ENCODE measurements at regions not wholly inside any gene's neighbourhood (a gene's known extent, or its start where the extent isn't known, plus 50 kb on each side); places are given as distances from the start of the nearest gene placed in this dataset.

GRCh38 chrX:39899059-39899458 lies 198.7 kb downstream of the BCOR start:
- no peak for DNase-seq (ENCODE audit: low read depth in 2 of 2)

- no peak for DNase-seq (ENCODE audit: low read depth in 2 of 2)
Observed at GRCh38 chrX:39899856-39900776, 197.6 kb downstream of the BCOR start.

DNA sequence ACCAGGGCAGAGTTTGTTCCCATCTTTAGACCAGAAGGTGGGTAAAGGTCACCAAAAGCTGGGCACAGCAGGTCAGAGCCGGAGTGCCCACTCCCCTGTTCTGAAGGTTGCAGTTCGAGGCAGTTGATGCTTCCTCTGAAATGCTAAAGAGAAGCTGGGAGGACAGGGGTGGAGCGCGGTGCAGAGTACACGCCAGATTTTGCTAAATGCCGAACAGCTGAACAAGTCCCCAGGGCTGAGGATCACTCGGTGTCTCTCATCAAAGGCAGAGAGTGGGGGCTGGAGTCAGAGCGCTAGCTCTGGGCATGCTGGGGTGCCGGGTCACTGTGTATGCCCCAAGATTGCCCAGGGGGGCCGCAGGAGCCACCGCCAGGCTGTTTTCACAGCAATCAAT lies 197.0 kb downstream of the BCOR start:
- DNase-seq (ENCODE audit: low read depth in 2 of 2): no peak

- no peak for DNase-seq (ENCODE audit: low read depth in 2 of 2)
Observed at GRCh38 chrX:39903343-39903742, 194.4 kb downstream of the BCOR start.

DNA sequence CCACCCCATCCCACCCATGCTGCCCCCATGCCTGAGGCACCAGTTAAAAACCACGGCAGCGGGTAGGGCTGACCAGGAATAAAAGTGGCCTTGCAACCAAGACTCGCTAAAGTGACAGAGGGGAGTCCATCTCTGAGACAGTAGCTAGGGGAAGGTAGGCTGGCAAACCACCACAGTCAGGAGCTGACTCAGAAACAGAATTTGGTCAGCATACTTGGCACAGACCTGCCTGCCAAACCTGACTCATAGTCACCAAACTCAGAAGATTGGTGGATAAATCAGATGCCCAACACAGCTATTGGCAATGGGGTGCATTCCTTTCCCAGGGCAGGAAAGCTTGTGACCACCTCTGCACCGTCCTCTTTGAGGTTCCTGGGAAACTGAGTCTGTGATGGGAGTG lies 193.8 kb downstream of the BCOR start:
- no peak for DNase-seq (ENCODE audit: low read depth in 2 of 2)

- peak in 1 of 2 donors; percentile 7 for DNase-seq (ENCODE audit: low read depth in 2 of 2)
Observed at GRCh38 chrX:39904816-39905537, 192.8 kb downstream of the BCOR start.

DNA sequence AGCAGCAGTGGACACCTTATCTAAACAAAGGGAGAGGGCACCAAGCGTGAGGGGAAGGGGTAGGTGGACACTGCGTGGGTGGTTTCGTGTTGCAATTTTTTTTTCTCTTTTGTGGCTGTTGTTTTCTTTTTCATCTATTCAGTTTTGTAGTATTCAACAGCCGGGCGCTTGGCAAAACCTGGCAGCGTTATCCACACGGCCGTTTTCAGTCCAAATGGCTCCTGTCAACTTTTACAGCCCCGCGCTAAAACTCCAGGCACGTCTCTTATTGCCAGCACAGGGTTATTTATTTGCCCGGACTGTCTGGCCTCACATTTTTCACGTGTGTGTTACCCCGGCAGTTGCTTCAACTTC lies 192.2 kb downstream of the BCOR start:
- peak; percentile 8 to 49 for DNase-seq (ENCODE audit: low read depth in 2 of 2)

- DNase-seq (ENCODE audit: low read depth in 2 of 2): peak in 1 of 2 donors; percentile 10
Observed at GRCh38 chrX:39905946-39906345, 191.8 kb downstream of the BCOR start.

DNA sequence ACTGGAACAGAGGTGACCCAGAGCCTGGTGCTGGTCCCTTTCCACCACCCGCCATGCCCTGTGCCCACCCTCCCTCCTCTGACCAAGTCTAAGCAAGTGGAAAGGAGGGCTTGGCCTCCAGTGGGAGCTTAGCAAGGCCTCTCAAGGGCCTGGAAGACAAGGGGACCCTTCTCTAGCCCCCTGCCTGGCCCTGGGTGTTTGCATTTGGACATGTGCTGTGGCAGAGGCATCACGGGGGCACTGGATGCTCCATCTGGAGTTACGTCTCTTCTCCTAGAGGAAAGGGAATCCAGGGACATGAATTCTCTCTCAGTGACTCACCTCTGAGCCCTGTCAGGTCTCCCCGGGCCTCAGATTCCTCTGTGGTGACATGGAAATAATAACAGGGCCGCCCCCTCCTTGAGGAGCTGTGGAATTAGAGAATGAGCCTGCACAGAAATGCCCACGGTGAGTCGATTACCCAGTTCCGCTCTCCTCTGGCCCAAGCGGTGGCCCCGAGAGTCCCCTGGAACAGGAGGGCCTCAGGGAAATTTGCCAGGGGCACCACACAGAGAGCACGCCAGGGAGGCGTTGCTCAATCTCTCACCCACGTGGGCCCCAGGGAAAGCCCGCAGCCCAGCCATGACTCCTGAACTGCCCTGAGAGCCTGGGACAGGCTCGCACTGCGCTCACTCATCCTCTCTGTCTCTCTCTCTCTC lies 189.6 kb downstream of the BCOR start:
- peak; percentile 58 to 71 for DNase-seq (ENCODE audit: low read depth in 2 of 2)

DNA sequence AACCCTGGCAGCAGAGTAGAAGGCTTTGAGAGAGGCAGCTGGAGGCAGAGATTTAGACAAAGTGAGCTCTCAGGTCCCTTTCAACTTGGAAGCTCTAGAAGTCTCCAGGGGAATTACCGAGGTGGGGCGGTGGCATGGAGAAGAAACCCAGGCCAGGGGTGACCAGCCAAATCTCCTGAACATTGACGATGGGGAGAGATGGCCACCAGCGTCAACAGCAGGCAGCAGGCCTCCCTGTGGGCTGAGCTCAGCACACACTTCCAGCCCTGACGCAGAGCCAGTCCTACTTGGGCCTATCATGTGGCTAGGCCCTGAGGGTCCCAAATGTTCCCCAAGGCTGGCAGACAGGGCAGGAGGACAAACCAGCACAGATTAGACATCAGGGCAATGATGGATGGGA lies 187.8 kb downstream of the BCOR start:
- DNase-seq (ENCODE audit: low read depth in 2 of 2): no peak

DNA sequence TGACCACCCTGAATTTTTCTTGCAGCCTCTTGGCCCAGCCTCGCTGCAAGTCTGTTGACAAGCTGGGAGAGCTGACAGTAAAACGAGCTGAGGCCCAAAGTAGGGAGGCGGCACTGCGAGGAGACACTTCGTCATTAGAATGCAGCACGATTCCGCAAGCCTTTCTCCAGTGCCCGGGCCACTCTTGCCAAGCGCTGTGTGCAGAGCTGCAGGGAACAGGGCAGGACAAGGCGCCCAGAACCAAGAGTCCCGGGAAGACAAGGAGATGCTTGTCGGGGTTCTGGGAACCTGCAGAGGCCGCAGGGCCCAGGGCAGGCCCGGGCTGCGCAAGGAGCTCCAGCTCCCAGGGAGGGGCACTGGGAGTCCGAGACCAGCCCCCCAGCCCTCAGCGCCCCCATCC lies 187.1 kb downstream of the BCOR start:
- DNase-seq (ENCODE audit: low read depth in 2 of 2): no peak

DNA sequence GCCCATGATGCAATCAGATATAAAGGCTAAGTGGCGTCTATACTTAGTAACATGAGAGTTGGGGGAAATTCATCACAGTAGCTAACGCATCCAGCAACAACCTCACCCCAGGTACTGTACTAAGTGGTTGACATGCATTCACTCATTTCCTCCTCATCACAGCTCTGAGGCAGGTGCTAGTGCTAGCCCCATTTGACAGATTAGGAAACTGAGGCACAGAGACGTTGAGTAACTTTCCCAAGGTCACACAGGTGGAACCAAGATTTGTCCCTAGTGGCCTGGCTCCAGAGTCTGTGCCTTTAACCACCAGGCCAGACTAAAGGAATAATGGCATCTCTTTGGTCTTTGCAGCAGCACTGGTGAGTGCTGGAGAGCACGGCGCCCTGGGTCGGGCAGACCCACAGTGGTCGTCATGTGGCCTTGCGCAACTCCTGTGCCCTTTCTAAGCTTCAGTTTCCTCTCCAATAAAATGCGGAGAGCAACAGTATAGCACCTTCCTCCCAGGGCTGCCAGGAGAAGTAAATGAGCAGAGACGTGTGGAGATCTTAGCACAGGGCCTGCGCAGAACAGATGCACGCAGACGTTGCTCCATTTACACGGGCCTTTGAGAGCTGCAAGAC lies 186.4 kb downstream of the BCOR start:
- no peak for DNase-seq (ENCODE audit: low read depth in 2 of 2)

GRCh38 chrX:39912126-39912525 lies 185.6 kb downstream of the BCOR start:
- no peak for DNase-seq (ENCODE audit: low read depth in 2 of 2)

- no peak for DNase-seq (ENCODE audit: low read depth in 2 of 2)
Observed at GRCh38 chrX:39915081-39915480, 182.7 kb downstream of the BCOR start.

DNA sequence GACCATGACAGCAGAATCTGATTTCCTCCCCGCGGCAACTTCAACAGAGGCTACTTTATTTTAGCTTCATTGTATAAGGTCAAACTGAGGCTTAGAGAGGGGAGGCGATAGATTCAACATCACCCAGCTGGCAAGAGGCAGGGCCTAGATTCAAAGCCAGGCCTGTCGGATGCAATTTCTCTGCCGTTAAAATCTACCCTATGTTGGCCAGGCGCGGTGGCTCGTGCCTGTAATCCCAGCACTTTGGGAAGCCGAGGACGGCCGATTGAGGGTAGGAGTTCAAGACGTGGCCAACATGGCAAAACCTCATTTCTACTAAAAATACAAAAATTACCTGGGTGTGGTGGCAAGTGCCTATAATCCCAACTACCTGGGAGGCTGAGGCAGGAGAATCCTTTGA lies 182.2 kb downstream of the BCOR start:
- DNase-seq (ENCODE audit: low read depth in 2 of 2): no peak

GRCh38 chrX:39921838-39922237 lies 175.9 kb downstream of the BCOR start:
- no peak for DNase-seq (ENCODE audit: low read depth in 2 of 2)

DNA sequence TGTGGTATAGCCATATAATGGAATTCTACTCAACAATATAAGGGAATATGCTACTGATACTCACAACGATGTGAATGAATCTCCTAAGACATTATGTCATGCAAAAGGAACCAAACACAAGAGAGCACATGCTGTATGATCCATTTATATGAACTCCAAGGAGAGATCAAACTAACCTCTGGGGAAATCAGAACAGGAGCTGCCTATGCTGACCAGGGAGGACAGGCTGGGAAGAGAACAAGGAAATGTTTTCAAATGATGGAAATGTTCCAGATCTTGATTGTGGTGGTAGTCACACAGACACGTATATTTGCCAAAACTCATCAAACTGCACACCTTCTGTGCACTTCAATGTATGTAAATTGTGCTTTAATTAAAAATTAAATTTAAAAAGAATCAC lies 175.3 kb downstream of the BCOR start:
- DNase-seq (ENCODE audit: low read depth in 2 of 2): peak in 1 of 2 donors; percentile 19

DNA sequence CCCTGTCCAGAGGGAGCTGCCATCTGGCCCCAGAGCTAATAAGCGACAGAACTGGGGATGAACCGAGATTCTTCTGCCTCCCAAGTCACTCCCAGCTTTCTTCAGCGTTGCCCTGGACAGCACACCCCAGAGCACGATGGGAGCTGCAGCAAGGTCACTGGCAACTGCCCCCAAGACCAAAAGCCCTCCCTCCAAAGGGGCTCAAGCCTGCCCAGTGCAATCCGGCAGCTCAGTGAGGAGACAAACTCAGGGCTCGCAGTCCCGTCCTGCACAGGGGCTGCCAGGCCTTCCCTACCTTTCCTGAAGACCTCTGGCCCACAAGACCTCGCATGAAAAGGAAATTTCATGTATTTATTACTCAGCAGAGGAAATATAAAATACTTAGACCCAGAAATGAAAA lies 174.8 kb downstream of the BCOR start:
- DNase-seq (ENCODE audit: low read depth in 2 of 2): no peak

GRCh38 chrX:39927380-39927779 lies 170.4 kb downstream of the BCOR start:
- DNase-seq (ENCODE audit: low read depth in 2 of 2): no peak

DNA sequence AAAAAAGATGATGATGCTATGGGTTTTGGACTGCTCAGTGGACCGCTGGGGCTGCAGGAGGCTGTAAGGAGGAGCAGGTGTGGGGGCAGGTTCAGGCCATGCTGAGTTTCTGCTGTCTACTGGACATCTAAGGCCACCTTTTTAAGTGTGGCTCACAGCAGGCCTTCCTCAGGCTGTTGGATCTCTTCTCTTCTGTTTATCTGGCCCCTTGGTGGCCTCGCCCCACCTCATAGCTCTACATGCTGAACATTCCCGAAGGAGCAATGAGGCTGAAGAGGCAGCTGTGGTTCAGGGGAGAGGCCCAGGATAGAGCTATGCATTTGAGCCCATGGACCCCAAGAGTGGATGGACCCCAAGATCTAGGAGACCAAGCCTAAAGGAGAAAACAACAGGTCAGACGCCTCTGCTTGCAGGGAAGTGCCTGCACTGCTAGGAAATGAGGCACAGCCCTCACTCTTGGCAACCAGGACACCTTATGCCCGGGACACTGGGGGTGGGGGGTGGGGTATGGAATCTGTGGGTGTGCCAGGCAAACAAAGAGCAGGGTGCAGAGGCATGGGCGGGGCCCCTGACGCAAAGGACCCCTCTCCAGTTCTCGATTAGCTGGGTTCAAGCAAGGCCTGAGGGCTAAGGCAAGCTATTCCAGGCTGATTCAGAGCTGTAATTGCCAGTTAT lies 168.9 kb downstream of the BCOR start:
- no peak for DNase-seq (ENCODE audit: low read depth in 2 of 2)

DNA sequence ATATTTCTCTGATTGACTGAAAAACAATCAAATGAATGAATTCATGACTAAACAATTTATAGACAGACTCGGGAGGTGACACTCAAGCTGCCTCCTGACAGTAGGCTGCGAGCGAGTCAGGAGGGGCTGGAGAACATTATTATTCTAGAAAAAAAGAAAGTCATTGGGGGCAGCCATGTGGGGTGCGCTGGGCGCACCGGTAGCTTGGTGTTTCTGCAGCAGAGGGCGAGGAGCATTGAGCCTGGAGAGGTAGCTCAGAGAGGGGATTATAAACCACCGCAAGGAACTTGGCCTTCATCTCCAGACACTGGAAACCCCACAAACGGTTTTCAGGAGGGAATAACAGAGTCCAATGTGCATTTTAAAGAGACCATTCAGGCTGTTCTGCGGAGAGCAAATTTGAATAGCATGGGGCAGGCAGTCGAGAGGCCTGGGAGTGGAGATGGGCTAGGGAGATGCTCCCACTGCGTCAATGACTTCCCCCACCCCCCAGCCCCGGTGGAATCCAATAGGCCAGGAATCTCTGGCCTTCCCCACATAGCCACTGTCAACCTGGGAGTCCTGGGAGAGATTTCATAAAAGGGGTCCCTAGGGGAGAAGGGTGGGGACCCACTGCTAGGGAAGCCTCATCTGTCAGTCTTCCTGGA lies 168.3 kb downstream of the BCOR start:
- no peak for DNase-seq (ENCODE audit: low read depth in 2 of 2)

Data from lung microvascular endothelial cell (primary cell).